DOHH2 (cell line): ENCODE measurements at regions not wholly inside any gene's neighbourhood (a gene's known extent, or its start where the extent isn't known, plus 50 kb on each side); places are given as distances from the start of the nearest gene placed in this dataset.

Experiments
- H3F3A ChIP-seq: fragments of 200-600 bp; sonication (generic), shearing (Covaris generic); 2 replicates; pipeline ENCODE4 v1.6.0; 2016; ENCODE audit warnings: antibody characterized with exemption, mild to moderate bottlenecking; ENCODE audit not compliant: control insufficient read depth, insufficient read depth
- H3K27ac ChIP-seq: fragments of 200-600 bp; sonication (generic); 2 replicates; pipeline ENCODE4 v1.5.1; 2014; ENCODE audit warnings: low read depth, mild to moderate bottlenecking, low read length, moderate library complexity
- H3K27me3 ChIP-seq: fragments of 200-600 bp; sonication (generic); 2 replicates; pipeline ENCODE4 v1.6.1; 2014; ENCODE audit warnings: mild to moderate bottlenecking, low read length, mixed read lengths; ENCODE audit not compliant: control insufficient read depth
- H3K36me3 ChIP-seq: fragments of 200-600 bp; sonication (generic); 2 replicates; pipeline ENCODE4 v1.6.1; 2014; ENCODE audit warnings: mild to moderate bottlenecking, low read length, moderate library complexity, mixed read lengths; ENCODE audit not compliant: control insufficient read depth
- H3K4me1 ChIP-seq: fragments of 200-600 bp; sonication (generic); 2 replicates; pipeline ENCODE4 v1.6.1; 2014; ENCODE audit warnings: mild to moderate bottlenecking, low read length, mixed read lengths; ENCODE audit not compliant: control insufficient read depth
- H3K4me2 ChIP-seq: fragments of 200-600 bp; sonication (generic); 2 replicates; pipeline ENCODE4 v1.6.0; 2014; ENCODE audit warnings: mild to moderate bottlenecking, low read length, moderate library complexity
- H3K4me3 ChIP-seq: fragments of 200-600 bp; sonication (generic); 2 replicates; pipeline ENCODE4 v1.5.1; 2014; ENCODE audit warnings: mild to moderate bottlenecking, low read length, mixed read lengths
- H3K79me2 ChIP-seq: fragments of 200-600 bp; sonication (generic); 2 replicates; pipeline ENCODE4 v1.6.1; 2014; ENCODE audit warnings: mild to moderate bottlenecking, low read length, mixed read lengths; ENCODE audit not compliant: control insufficient read depth
- H3K9me2 ChIP-seq: fragments of 200-600 bp; sonication (generic); replicated peaks from 2 replicates; pipeline ENCODE4 v1.6.1; 2014; ENCODE audit warnings: mild to moderate bottlenecking, low read length, mixed read lengths; ENCODE audit not compliant: control insufficient read depth
- H3K9me3 ChIP-seq: fragments of 200-600 bp; sonication (generic); 2 replicates; pipeline ENCODE4 v1.6.1; 2014; ENCODE audit warnings: antibody characterized with exemption, low read length, mixed read lengths; ENCODE audit not compliant: control insufficient read depth, insufficient read depth
- H4K20me1 ChIP-seq: fragments of 200-600 bp; sonication (generic); 2 replicates; pipeline ENCODE4 v1.6.0; 2014; ENCODE audit warnings: low read depth, mild to moderate bottlenecking, antibody characterized with exemption, low read length, moderate library complexity; ENCODE audit not compliant: control insufficient read depth, insufficient read depth
- CTCF ChIP-seq: fragments of 200-600 bp; sonication (generic); IDR thresholded peaks from one replicate; pipeline ENCODE4 v1.5.1; 2014; ENCODE audit warnings: antibody characterized with exemption, mild to moderate bottlenecking, low read depth, low read length; ENCODE audit not compliant: poor library complexity, severe bottlenecking
- EZH2phosphoT487 ChIP-seq: fragments of 200-600 bp; sonication (generic); IDR thresholded peaks from 2 replicates; pipeline ENCODE4 v1.6.1; 2017; ENCODE audit warnings: borderline replicate concordance, mild to moderate bottlenecking, antibody characterized with exemption, low read length, moderate library complexity, mixed read lengths

- no peak overlapping the region for H3K4me2 ChIP-seq
- H4K20me1 ChIP-seq = no peaks in the 10 kb centered on the region
- no peaks in the 10 kb centered on the region for H3K79me2 ChIP-seq
- no peaks in the 10 kb centered on the region for H3K27me3 ChIP-seq
- no peaks in the 10 kb centered on the region for H3K36me3 ChIP-seq
- H3K9me2 ChIP-seq = no peaks in the 10 kb centered on the region
- no peak overlapping the region for H3K4me3 ChIP-seq
- no peaks in the 10 kb centered on the region for H3F3A ChIP-seq
- H3K27ac ChIP-seq = no peak overlapping the region
- peaks cover 5% of the 10 kb centered on the region for H3K4me1 ChIP-seq
- TF ChIP-seq EZH2phosphoT487 (no peak), CTCF (no peak)
- H3K9me3 ChIP-seq = no peaks in the 10 kb centered on the region
These were observed 109.1 kb upstream of the INHBA start for GRCh38 chr7:41811941-41812340.

- TF ChIP-seq CTCF = no peak
- no peak for TF ChIP-seq EZH2phosphoT487
These were observed 107.2 kb upstream of the INHBA start for GRCh38 chr7:41809940-41810576.

GRCh38 chr7:41809529-41809939, 106.6 kb upstream of the INHBA start:
- Histone ChIP-seq H3K4me2 (no peak overlapping the region), H3K9me3 (no peaks in the 10 kb centered on the region), H3K27me3 (no peaks in the 10 kb centered on the region), H3K27ac (no peak overlapping the region), H3F3A (no peaks in the 10 kb centered on the region), H3K36me3 (no peaks in the 10 kb centered on the region), H4K20me1 (no peaks in the 10 kb centered on the region), H3K79me2 (no peaks in the 10 kb centered on the region), H3K4me1 (no peaks in the 10 kb centered on the region), H3K4me3 (no peak overlapping the region), H3K9me2 (no peaks in the 10 kb centered on the region)
- no peak for TF ChIP-seq CTCF
- no peak for TF ChIP-seq EZH2phosphoT487

More at GRCh38 chr7:41809940-41810576, 107.2 kb upstream of the INHBA start:
- no peaks in the 10 kb centered on the region for H3F3A ChIP-seq
- H3K79me2 ChIP-seq = no peaks in the 10 kb centered on the region
- no peak overlapping the region for H3K27ac ChIP-seq
- H3K9me2 ChIP-seq = no peaks in the 10 kb centered on the region
- H4K20me1 ChIP-seq = no peaks in the 10 kb centered on the region
- H3K4me1 ChIP-seq = no peaks in the 10 kb centered on the region
- no peak overlapping the region for H3K4me2 ChIP-seq
- H3K36me3 ChIP-seq = no peaks in the 10 kb centered on the region
- no peaks in the 10 kb centered on the region for H3K27me3 ChIP-seq
- no peak overlapping the region for H3K4me3 ChIP-seq
- H3K9me3 ChIP-seq = no peaks in the 10 kb centered on the region
